OCI-LY1 (cell line): ENCODE measurements at regions not wholly inside any gene's neighbourhood (a gene's known extent, or its start where the extent isn't known, plus 50 kb on each side); places are given as distances from the start of the nearest gene placed in this dataset.

ENCODE experiments used
- H2AFZ ChIP-seq: fragments of 200-600 bp; sonication (generic), shearing (Covaris generic); 2 replicates; pipeline ENCODE4 v1.6.0; 2014; ENCODE audit warnings: antibody characterized with exemption, mild to moderate bottlenecking, low read length
- H3F3A ChIP-seq: fragments of 200-600 bp; sonication (generic), shearing (Covaris generic); 2 replicates; pipeline ENCODE4 v1.6.0; 2014; ENCODE audit warnings: mild to moderate bottlenecking, antibody characterized with exemption, low read length, moderate library complexity; ENCODE audit not compliant: insufficient read depth
- H3K27ac ChIP-seq: fragments of 200-600 bp; sonication (generic); 2 replicates; pipeline ENCODE4 v1.5.1; 2014; ENCODE audit warnings: low read length, mixed run types, mild to moderate bottlenecking, low read depth; ENCODE audit not compliant: poor library complexity, severe bottlenecking
- H3K27me3 ChIP-seq: fragments of 200-600 bp; sonication (generic); 2 replicates; pipeline ENCODE4 v1.6.0; 2014; ENCODE audit warnings: antibody characterized with exemption, mild to moderate bottlenecking, low read length, moderate library complexity; ENCODE audit not compliant: insufficient read depth
- H3K36me3 ChIP-seq: fragments of 200-600 bp; sonication (generic); 2 replicates; pipeline ENCODE4 v1.6.1; 2014; ENCODE audit warnings: mild to moderate bottlenecking, antibody characterized with exemption, low read length, moderate library complexity, mixed read lengths; ENCODE audit not compliant: insufficient read depth
- H3K4me1 ChIP-seq: fragments of 200-600 bp; sonication (generic); 2 replicates; pipeline ENCODE4 v1.5.1; 2014; ENCODE audit warnings: mild to moderate bottlenecking, low read length, moderate library complexity; ENCODE audit not compliant: insufficient read depth, severe bottlenecking
- H3K4me2 ChIP-seq: fragments of 200-600 bp; sonication (generic), shearing (Covaris generic); 2 replicates; pipeline ENCODE4 v1.6.1; 2014; ENCODE audit warnings: low read length
- H3K4me3 ChIP-seq: fragments of 200-600 bp; sonication (generic); 2 replicates; pipeline ENCODE4 v1.5.1; 2014; ENCODE audit warnings: low read length, low read depth, mild to moderate bottlenecking, mixed read lengths; ENCODE audit not compliant: poor library complexity, severe bottlenecking
- H3K79me2 ChIP-seq: fragments of 200-600 bp; shearing (Covaris generic); 2 replicates; pipeline ENCODE4 v1.6.1; 2016; ENCODE audit warnings: mixed run types, low read length, mixed read lengths; ENCODE audit not compliant: insufficient read depth
- H3K9ac ChIP-seq: fragments of 200-600 bp; sonication (generic), shearing (Covaris generic); 2 replicates; pipeline ENCODE4 v1.6.1; 2014; ENCODE audit warnings: mild to moderate bottlenecking, low read length, mixed read lengths
- H3K9me2 ChIP-seq: fragments of 200-600 bp; sonication (generic), shearing (Covaris generic); 2 replicates; pipeline ENCODE4 v1.6.1; 2014; ENCODE audit warnings: low read depth, mild to moderate bottlenecking, low read length, mixed read lengths
- H3K9me3 ChIP-seq: fragments of 200-600 bp; shearing (Covaris generic); 2 replicates; pipeline ENCODE4 v1.6.1; 2014; ENCODE audit warnings: low read length, mixed read lengths
- H4K20me1 ChIP-seq: fragments of 200-600 bp; sonication (generic), shearing (Covaris generic); 2 replicates; pipeline ENCODE4 v1.6.0; 2016; ENCODE audit warnings: mild to moderate bottlenecking, low read length; ENCODE audit not compliant: insufficient read depth
- CTCF ChIP-seq: fragments of 200-600 bp; sonication (generic), shearing (Covaris generic); IDR thresholded peaks from 2 replicates; pipeline ENCODE4 v1.5.1; 2017; ENCODE audit warnings: mild to moderate bottlenecking, antibody characterized with exemption, low read length, moderate library complexity, mixed read lengths
- EZH2 ChIP-seq: fragments of 200-600 bp; sonication (generic), shearing (Covaris generic); IDR thresholded peaks from 2 replicates; pipeline ENCODE4 v1.8.0; 2017; ENCODE audit warnings: borderline replicate concordance, mixed run types, mild to moderate bottlenecking, antibody characterized with exemption, low read length, moderate library complexity, mixed read lengths

- Histone ChIP-seq H3K4me3 (peak overlapping the region; percentile 2), H3K4me2 (peak overlapping the region; percentile 38), H3K36me3 (no peaks in the 10 kb centered on the region), H3F3A (peaks cover under 1% of the 10 kb centered on the region; the same call in 1 of the 2 replicates), H3K27ac (peak overlapping the region; percentile 89), H3K9me3 (peaks cover 5% of the 10 kb centered on the region), H3K9ac (peak overlapping the region; percentile 35), H3K4me1 (peaks cover 71% of the 10 kb centered on the region), H3K9me2 (no peaks in the 10 kb centered on the region), H3K79me2 (no peaks in the 10 kb centered on the region), H3K27me3 (no peaks in the 10 kb centered on the region), H4K20me1 (no peaks in the 10 kb centered on the region), H2AFZ (no peak overlapping the region)
- no peak for TF ChIP-seq EZH2
- no peak for TF ChIP-seq CTCF
Measured at GRCh38 chr14:106877517-106877916, 1351.1 kb downstream of the TMEM121 start.

GRCh38 chr14:106879241-106879640 is 1352.9 kb downstream of the TMEM121 start:
- Histone ChIP-seq H3K79me2 (no peaks in the 10 kb centered on the region), H3K9ac (no peak overlapping the region), H3F3A (peaks cover 7% of the 10 kb centered on the region), H2AFZ (no peak overlapping the region), H3K4me1 (peaks cover 54% of the 10 kb centered on the region), H3K9me3 (peaks cover 12% of the 10 kb centered on the region), H3K4me3 (no peak overlapping the region), H3K4me2 (peak overlapping the region; percentile 36; the same call in 1 of the 2 replicates), H3K27me3 (no peaks in the 10 kb centered on the region), H3K36me3 (no peaks in the 10 kb centered on the region), H3K27ac (no peak overlapping the region), H3K9me2 (no peaks in the 10 kb centered on the region), H4K20me1 (no peaks in the 10 kb centered on the region)
- TF ChIP-seq CTCF: peak; percentile 100
- no peak for TF ChIP-seq EZH2

- no peak overlapping the region for H3K9ac ChIP-seq
- H3F3A ChIP-seq: peaks cover 7% of the 10 kb centered on the region
- H3K4me2 ChIP-seq: no peak overlapping the region
- H3K9me3 ChIP-seq: peaks cover 12% of the 10 kb centered on the region
- no peaks in the 10 kb centered on the region for H3K9me2 ChIP-seq
- H3K36me3 ChIP-seq: no peaks in the 10 kb centered on the region
- no peak overlapping the region for H2AFZ ChIP-seq
- peaks cover 14% of the 10 kb centered on the region for H3K4me1 ChIP-seq
- no peak overlapping the region for H3K27ac ChIP-seq
- no peaks in the 10 kb centered on the region for H4K20me1 ChIP-seq
- H3K4me3 ChIP-seq: no peak overlapping the region
- H3K27me3 ChIP-seq: no peaks in the 10 kb centered on the region
- H3K79me2 ChIP-seq: no peaks in the 10 kb centered on the region
- TF ChIP-seq CTCF (peak; percentile 90), EZH2 (no peak)
Measured at GRCh38 chr14:106883218-106883692, 1356.9 kb downstream of the TMEM121 start.
